GM18909 (cell line): ENCODE measurements at regions not wholly inside any gene's neighbourhood (a gene's known extent, or its start where the extent isn't known, plus 50 kb on each side); places are given as distances from the start of the nearest gene placed in this dataset.
A peak's percentile ranks its signal among the peaks of the same experiment; 100 is the strongest.

Source experiments
- ATAC-seq: cut with Tn5 transposase; IDR thresholded peaks from one replicate; pipeline ENCODE4 v1.9.1; 2021; ENCODE audit warnings: mild to moderate bottlenecking; ENCODE audit not compliant: unreplicated experiment, poor library complexity

DNA sequence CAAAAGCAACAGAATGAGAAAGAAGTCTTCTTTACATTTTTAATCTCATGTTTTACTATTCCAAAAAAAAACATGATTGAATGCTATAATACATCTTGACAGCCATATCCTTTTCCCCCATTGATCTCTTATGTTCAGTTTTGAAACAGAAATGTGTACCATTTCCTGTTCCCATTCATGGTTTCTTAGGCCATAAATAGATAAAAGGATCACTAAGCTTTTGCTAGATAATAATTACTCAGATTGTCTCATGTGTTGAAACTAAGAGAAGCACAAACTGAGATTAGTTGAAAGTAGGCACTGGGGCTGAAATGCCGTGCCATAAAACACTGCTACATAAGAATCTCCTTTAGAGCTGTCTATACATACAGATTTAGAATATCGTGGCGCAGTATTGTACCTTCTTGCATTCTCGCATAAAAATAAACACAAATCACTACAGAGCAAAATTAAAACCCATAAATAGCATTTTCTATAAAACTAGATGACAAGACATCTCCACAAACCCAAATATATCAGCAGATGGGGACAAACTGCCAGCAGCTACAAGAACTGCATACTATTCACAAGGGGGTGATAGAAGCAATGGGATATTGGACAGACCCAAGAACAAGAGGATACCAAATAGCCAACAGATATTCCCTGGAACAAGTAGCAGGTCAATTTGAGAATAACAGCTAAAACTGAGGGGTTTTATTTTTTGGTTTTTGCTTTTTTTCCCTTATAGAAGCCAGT lies 405.3 kb upstream of the PRMT6 start:
- peak; percentile 77 for ATAC-seq

DNA sequence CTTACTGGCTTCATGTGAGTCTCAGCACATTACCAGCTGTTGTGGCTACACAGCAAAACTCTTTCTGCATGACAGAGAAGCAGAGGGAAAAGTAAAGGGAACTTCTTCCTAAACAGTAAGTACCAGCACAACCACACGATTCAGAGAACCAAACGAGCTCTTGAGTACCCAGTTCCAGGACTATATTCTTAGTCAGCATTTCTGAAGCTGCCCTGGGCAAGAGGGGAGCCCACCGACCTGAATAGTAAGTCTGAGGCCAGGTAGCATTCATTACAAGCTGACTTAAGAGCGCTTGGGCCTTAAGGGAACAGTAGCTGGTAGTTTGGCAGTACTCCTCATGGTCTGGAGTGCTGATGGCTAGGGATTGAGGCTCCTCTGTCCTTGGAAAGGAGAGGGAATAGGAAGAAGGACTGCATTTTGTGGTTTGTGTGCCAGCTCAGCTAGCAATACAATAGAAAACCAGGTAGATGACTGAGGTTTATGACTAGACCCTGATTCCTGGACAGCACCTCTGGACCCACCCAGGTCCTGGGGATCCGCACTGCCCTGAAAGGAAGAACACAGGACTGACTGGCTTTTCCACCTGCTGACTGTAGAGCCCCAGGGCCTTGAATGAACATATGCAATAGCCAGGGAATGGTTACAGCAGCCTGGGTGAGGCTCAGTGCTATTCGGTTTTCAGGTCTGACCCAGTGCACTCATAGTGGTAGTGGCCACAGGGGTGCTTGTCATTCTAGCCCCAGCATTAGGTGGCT lies 396.8 kb upstream of the PRMT6 start:
- ATAC-seq, result no peak

DNA sequence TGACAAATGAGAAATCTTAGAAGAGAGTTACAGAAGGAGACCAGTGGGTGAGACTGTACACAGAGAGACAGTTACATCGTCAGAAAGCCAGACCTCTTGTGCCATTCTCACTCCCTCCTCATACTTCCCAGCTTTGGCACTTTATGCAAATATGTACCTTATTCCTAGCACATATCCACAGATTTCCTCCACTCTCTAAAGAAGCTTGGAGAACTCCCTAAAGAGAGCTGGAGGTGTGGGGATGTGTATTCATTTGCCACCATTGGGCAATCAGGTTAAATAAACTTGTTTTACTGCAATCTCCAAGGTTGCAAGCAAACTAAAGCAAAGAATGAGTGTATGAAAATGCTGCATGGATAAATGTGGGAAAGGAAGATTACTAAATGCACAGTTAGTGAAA lies 380.9 kb upstream of the PRMT6 start:
- no peak for ATAC-seq

DNA sequence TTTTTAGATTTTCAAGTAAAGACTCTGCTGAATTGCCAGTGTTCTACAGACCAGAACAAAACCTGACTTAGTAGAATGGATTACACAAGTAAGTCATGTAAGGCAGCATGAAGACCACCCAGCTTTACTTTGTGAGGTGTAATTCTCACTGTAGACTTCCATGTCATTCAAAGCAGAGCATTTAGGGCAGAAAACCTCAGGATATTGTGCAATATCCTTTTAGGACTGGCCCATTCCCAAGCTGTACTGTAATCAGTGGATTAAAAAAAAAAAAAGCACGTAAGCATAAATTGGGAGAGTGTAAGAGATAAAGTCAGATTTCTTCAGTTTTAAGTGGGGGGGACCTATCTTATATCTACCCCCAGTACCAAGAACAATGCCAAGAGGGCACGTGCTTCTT lies 380.5 kb upstream of the PRMT6 start:
- no peak for ATAC-seq

GRCh38 chr1:106677181-106677580 lies 379.3 kb upstream of the PRMT6 start:
- no peak for ATAC-seq

DNA sequence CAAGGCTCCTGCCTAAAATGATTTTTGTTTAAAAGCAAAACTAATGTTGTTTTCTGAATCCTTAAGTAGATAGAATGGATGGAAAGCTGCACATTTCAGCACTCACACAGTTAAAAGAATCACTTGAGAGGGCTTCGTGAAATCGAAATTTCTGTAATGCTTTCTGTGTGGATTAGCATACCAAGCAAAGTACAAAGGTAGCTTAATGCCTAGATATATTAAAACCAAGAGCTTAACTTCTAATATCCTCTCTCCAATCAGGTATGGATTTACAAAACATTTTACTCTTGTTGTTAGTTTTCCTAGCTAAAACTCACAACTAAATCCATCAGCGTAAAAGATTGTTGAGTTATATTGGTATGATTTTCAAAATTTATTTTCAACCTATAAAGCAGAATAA lies 378.8 kb upstream of the PRMT6 start:
- ATAC-seq, result no peak

DNA sequence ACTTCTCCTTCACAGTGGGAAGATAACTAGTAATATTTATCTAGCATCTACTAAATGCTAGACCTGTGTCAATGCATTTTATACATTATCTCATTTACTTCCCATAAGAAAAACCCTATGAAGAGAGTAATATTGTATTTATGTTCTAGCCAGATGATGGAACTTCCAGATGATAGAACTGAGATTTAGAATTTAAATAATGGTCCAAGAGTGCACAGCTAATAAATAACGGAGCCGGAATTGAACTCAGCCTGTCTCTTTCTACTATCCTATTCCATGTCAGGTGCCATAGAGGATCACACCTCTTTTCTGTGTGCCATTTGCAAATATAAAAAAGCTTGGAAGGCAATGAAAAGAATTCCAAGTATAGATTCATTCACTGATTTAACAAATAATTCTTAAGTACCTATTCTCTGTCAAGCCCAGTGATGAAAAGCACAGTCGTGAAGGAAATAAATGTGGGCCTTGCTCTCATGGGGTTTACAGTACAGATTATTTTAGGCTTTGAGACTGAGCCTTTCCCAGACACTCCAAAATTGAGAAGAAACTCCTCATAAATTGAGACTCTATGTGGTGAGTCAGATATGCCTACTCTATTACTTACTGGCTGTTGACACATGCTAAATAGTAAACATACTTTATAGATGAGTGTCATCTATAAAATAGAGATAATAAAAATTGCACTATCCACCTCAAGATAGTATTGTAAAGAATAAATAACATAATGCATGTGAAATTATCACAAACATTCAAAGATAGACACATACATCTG lies 378.0 kb upstream of the PRMT6 start:
- ATAC-seq, result no peak

- no peak for ATAC-seq
Observed at GRCh38 chr1:106680216-106680615, 376.3 kb upstream of the PRMT6 start.

DNA sequence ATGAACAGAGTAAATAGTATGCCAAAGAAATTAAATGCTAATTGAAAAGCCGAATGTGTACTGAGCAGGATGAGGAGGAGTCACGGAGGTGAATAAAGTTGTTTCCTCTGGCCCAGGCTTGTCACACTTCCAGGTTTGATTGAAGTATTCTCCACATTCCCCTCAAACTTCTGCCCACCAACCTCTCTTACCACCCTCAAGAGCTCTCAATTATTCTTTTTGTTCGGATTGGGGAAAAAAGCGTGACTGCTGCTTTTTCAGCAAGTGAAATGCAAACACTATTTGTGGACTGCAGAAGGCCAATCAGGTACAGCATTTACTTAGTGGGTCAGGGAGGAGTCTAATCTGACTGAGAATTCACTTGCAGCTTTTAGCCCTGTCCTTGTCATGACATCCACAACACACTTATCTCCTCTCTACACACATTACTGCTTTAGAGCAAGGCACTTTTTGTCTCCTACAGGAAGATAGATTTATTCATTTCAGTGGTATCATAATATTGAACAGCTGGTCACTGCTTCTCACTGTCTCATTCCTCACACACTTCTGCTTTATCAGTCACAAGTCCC lies 375.6 kb upstream of the PRMT6 start:
- no peak for ATAC-seq

GRCh38 chr1:106681939-106682522 lies 374.4 kb upstream of the PRMT6 start:
- no peak for ATAC-seq

DNA sequence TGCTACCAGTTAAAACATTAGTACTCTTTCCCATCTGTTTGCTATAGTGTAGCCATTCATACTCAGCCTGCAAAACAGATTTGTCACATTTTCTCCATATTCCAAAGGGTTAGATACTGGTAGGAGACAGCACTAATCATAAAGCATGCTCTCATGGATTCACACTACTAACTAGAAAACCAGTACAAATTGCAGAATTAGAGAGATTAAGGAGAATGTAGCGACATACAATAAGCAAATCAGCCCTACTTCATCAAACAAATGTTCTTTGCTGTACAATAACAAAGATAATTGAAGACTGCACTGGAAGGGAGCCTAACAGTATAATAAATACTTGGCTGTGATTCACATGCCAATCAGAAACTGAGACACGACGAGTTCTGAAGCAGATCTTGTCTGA lies 368.0 kb upstream of the PRMT6 start:
- no peak for ATAC-seq

DNA sequence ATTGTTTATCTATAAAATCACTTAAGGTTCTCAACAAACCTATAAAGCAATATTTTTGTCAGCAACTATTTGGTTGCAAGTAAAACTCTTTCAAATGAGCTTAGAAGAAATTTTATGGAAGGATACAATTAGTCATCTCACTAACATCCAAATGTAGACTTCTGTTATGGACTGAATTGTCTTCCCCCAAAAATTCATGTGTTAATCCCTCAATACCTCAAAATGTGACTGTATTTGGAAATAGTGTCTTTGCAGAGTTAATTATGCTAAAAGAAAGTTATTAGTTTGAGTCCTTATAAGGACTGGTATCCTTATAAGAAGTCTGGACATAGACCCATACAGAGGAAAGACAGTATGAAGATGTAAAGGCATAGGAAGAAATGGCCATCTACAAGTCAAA lies 357.8 kb upstream of the PRMT6 start:
- no peak for ATAC-seq

- no peak for ATAC-seq
Observed at GRCh38 chr1:106699433-106699832, 357.0 kb upstream of the PRMT6 start.

GRCh38 chr1:106700211-106700610 lies 356.3 kb upstream of the PRMT6 start:
- ATAC-seq, result no peak

GRCh38 chr1:106705971-106706370 lies 350.5 kb upstream of the PRMT6 start:
- no peak for ATAC-seq

GRCh38 chr1:106717591-106717990 lies 338.9 kb upstream of the PRMT6 start:
- ATAC-seq, result no peak

- ATAC-seq, result no peak
Observed at GRCh38 chr1:106721790-106722189, 334.7 kb upstream of the PRMT6 start.

DNA sequence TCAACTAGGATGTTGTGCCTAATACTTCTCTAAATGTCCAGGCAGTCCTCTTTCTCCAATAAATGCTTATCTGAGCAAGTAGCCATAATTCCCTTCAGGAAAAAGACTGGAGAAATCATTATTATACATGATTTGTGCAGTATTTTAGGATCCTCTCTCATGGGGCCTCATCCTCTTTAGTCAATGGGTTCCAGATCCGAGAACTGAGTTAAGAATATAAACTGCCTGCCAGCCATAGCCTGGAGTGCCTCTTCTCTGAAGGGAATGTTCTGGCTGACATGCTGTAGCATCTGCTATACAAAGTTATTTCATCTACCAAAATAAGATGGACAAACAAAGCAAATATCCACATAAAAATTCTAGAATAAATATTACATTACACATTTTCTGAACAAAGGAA lies 334.0 kb upstream of the PRMT6 start:
- no peak for ATAC-seq

DNA sequence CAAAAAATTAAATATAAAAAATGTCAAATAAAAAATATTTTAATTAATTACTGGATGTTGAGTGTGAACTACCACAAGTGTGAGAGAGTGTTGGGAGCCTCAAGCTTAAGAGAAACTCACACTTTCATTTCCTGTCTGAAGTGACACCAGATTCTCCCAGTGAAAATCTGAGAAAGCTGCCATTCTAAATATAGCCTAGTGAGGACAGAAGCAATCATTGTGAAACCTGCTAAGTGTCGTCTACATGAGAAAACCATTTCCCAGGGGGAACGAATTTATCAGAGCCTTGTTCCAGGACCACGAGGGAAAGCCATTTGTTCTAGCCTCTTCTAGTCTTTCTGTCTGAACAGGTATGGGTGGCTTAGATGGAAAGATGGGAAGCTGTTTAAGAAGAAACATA lies 329.3 kb upstream of the PRMT6 start:
- peak; percentile 96 for ATAC-seq

DNA sequence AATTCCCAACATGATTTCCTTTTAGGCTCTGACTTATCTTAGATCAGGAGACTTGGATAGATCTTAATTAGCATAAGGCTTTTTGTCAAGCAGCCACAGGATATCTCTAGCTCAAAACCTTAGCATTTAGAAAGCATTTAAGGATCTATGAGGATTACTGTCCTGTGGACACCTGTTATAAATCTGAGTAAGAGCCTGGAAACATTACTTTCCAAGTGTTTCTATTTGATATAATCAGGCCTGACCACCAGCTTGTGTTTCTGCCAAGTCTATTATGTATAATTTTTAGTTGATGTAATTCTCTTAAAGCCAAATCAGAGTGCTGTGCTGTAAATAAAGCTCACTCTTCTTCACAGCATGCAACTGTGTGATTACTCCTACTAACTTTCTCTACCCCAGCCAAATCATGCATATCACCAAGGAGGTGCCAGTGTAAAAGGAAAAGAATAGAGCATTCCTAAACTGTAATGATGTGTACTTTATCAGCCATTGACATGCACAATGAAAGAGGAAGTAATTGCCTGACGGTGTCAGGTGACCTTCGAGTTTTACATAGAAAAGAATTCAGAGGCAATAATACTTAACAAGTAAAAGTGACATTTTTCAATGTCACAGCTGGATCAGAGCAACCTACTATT lies 309.9 kb upstream of the PRMT6 start:
- no peak for ATAC-seq
